HEK293 (cell line): ENCODE measurements at regions not wholly inside any gene's neighbourhood (a gene's known extent, or its start where the extent isn't known, plus 50 kb on each side); places are given as distances from the start of the nearest gene placed in this dataset.

Experiments used
- CTCF ChIP-seq: fragments of 450-650 bp; formaldehyde crosslinking; IDR thresholded peaks from 2 replicates; pipeline ENCODE4 v1.5.1; 2016; ENCODE audit warnings: missing biosample characterization, missing genetic modification characterization
- REPIN1 ChIP-seq: fragments of 450-650 bp; formaldehyde crosslinking; IDR thresholded peaks from 2 replicates; pipeline ENCODE4 v1.5.1; 2017; ENCODE audit warnings: missing biosample characterization, missing genetic modification characterization, low read depth
- TCF7L2 ChIP-seq: IDR thresholded peaks from 2 replicates; pipeline ENCODE4 v1.6.1; 2011; ENCODE audit warnings: low read depth, mild to moderate bottlenecking, inconsistent platforms, low read length, moderate library complexity, borderline replicate concordance
- ZBTB7A ChIP-seq: fragments of 450-650 bp; formaldehyde crosslinking; IDR thresholded peaks from 2 replicates; pipeline ENCODE4 v1.5.1; 2016; ENCODE audit warnings: low read depth, missing biosample characterization, missing genetic modification characterization
- ZBTB8A ChIP-seq: fragments of 450-650 bp; formaldehyde crosslinking; IDR thresholded peaks from 2 replicates; pipeline ENCODE4 v1.5.1; 2016; ENCODE audit warnings: missing biosample characterization, missing genetic modification characterization
- ZNF121 ChIP-seq: fragments of 450-650 bp; formaldehyde crosslinking; IDR thresholded peaks from 2 replicates; pipeline ENCODE4 v1.5.1; 2016; ENCODE audit warnings: missing biosample characterization, missing genetic modification characterization
- ZNF202 ChIP-seq: fragments of 450-650 bp; formaldehyde crosslinking; IDR thresholded peaks from 2 replicates; pipeline ENCODE4 v1.5.1; 2016; ENCODE audit warnings: missing biosample characterization, missing genetic modification characterization, borderline replicate concordance
- ZNF311 ChIP-seq: fragments of 450-650 bp; formaldehyde crosslinking; IDR thresholded peaks from 2 replicates; pipeline ENCODE4 v1.5.1; 2017; ENCODE audit warnings: missing biosample characterization, missing genetic modification characterization, borderline replicate concordance
- ZNF785 ChIP-seq: fragments of 450-650 bp; formaldehyde crosslinking; IDR thresholded peaks from 2 replicates; pipeline ENCODE4 v1.5.1; 2016; ENCODE audit warnings: missing biosample characterization, missing genetic modification characterization

GRCh38 chrX:148314876-148315275 is 185.5 kb upstream of the AFF2 start:
- TF ChIP-seq ZBTB7A (tag by site-specific recombination) (no peak), CTCF (tag by site-specific recombination) (no peak), ZBTB8A (no peak), ZNF785 (tag by site-specific recombination) (no peak), REPIN1 (tag by site-specific recombination) (no peak), ZNF121 (tag by site-specific recombination) (no peak), ZNF202 (tag by site-specific recombination) (no peak), TCF7L2 (no peak), ZNF311 (no peak)
